GM19468 (cell line): ENCODE measurements at regions not wholly inside any gene's neighbourhood (a gene's known extent, or its start where the extent isn't known, plus 50 kb on each side); places are given as distances from the start of the nearest gene placed in this dataset.
A peak's percentile ranks its signal among the peaks of the same experiment; 100 is the strongest.

Experiments used
- ATAC-seq: cut with Tn5 transposase; IDR thresholded peaks from one replicate; pipeline ENCODE4 v1.9.1; 2021; ENCODE audit warnings: mild to moderate bottlenecking, moderate library complexity, moderate number of reproducible peaks; ENCODE audit not compliant: unreplicated experiment; ENCODE audit errors: extremely low read depth

- ATAC-seq = no peak
Measured at GRCh38 chr12:18953505-18953904, 176.0 kb upstream of the PLEKHA5 start.

DNA sequence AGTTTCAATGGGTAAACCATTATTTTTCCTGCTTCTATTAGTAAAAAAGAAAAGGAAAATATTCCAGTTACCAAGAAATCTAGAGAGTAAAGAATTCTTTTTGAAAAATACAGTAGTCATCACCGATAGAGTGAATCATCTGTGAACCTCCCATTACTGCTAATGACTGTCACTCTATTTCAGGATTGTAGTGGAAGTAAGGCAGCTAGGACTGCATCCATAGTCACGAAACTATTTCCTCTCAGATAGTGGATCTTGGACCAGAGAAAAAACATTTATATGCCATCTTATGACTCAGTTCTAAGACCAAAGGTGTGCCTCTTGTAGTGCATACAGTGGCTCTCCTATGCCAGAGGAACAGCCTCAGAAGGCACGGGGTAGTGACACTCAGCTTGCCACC is 173.9 kb upstream of the PLEKHA5 start:
- no peak for ATAC-seq

GRCh38 chr12:18965203-18965602 is 164.3 kb upstream of the PLEKHA5 start:
- no peak for ATAC-seq

- no peak for ATAC-seq
Measured at GRCh38 chr12:18966954-18967353, 162.6 kb upstream of the PLEKHA5 start.

GRCh38 chr12:18967814-18968213 is 161.7 kb upstream of the PLEKHA5 start:
- no peak for ATAC-seq

DNA sequence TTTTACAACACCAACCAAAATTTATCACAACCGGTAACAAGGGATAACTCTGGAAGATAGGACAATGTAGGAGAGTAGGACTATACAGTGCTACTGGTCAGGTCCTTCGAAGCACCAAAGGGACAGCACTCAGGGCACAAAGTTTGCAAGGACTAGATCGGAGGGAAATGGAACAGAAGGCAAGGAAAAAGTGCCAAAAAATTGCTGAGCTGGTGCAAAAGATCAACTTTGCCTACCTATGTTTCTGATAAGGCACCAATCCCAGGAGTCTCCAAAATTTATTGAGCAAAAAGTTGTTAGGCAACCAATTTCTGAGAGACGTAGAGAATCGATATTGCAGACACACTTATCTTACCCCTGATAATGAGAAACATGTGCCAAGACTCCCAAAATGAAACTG is 160.0 kb upstream of the PLEKHA5 start:
- ATAC-seq = no peak

- no peak for ATAC-seq
Measured at GRCh38 chr12:18970603-18971002, 158.9 kb upstream of the PLEKHA5 start.

GRCh38 chr12:18971932-18972331 is 157.6 kb upstream of the PLEKHA5 start:
- no peak for ATAC-seq

- no peak for ATAC-seq
Measured at GRCh38 chr12:18975933-18976332, 153.6 kb upstream of the PLEKHA5 start.

GRCh38 chr12:18979401-18980126 is 150.0 kb upstream of the PLEKHA5 start:
- ATAC-seq = no peak

GRCh38 chr12:18981732-18982131 is 147.8 kb upstream of the PLEKHA5 start:
- no peak for ATAC-seq

GRCh38 chr12:18982226-18982949 is 147.1 kb upstream of the PLEKHA5 start:
- ATAC-seq = peak; percentile 27

DNA sequence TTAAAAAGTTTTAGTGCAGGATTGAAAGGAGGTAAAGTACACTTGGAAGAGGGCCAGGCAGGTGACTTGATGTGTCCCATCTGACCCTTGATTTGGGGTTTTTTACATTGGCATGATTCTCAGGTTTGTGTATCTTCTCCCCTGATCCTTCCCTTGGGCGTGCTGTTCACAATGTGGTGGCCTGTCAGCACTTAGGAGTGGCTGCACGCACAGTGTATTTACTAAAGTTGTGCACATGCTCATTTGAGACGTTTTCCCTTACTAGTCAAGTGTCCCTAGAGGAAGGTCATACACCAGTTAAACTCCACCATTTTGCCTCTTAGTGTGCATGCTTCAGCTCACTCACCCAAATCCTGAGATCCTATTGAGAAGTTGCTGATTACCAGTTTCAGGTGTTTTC is 145.7 kb upstream of the PLEKHA5 start:
- no peak for ATAC-seq

- ATAC-seq = no peak
Measured at GRCh38 chr12:18990856-18991255, 138.7 kb upstream of the PLEKHA5 start.

DNA sequence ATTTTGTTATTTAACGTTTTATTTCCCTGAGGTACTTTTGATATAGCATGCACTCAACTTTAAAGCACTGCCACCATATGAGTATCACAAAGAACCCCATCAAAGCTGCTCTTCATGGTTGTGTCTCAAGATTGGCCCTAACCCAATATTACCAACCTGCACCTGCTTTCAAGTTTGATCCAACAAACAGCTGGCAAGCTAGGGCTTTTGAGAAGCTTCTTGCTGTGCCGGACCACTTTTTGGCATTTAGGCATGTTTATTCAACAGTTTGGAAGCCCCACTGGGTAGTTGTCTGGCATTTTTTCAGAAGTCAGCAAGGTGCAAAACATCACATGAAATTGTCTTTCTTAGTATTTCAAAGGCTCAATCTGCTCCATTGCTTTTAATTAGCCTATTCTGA is 137.2 kb upstream of the PLEKHA5 start:
- ATAC-seq = no peak

- ATAC-seq = no peak
Measured at GRCh38 chr12:18998343-18999261, 130.9 kb upstream of the PLEKHA5 start.

- ATAC-seq = no peak
Measured at GRCh38 chr12:19000836-19001235, 128.7 kb upstream of the PLEKHA5 start.

DNA sequence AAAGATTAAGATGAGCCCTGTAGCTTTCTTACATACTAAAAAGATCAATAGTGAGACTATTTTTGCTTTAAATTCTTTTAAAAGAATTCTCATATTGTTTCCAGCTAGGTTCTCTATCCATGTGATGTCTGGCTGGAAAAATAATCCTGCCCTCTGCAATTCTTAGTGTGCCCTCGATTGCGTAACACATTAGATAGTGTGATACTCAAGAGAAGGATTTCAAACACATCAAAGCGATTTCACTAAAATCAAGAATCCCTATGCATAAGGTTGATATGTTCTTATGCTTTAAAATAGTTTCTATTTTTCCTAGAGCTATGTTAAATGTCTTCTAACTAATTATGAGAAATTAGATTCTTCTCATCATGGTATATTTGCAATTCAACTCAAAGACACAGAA is 127.3 kb upstream of the PLEKHA5 start:
- ATAC-seq = no peak

DNA sequence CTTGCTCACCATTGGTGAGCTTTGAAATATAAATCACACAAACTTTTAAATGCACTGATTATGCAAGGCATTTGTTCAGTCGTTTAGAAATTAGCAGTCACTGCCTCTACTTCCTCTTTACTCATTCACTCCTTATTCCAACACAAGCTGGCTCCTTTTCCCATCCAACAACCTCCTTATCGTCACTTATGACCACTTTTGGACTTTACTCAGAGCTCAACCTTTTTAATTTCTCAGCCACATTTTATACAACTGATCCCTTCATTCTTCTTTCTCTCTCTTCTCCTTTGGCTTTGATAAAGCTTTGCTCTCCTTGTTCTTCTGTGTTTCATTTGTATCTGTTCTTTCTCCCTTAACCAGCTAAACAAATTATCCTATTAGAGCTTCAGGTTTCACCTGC is 126.4 kb upstream of the PLEKHA5 start:
- no peak for ATAC-seq

DNA sequence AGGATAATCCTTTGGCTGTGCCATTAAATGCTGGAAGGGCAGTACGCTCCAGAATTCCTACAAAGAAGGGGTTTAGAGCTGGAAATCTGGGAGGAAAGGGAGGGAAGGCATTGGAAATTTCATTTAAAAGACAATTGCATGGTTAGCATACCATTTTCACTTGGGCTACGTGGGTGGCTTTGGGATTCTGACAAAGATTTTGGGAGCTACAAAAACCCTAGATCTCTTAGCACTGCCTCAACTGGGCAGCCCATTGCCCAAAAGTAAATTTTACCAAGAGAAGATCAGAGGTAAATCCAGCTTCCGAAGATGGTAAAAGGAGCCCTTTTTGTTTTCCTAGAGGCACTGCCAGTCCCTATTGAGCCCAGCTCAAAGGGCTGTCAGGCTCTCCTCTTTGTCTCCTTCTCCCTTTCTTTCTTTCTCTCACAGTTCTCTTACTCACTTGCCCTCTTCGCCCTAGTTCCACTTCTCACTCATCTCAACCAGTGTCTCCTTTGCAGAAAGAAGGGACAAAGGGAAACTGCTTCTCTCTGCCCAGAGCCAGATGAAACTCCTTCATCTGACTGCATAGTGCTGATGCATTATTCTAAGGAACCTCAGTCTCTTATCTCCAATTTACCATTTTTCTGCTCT is 125.4 kb upstream of the PLEKHA5 start:
- no peak for ATAC-seq
